ENCODE measurements at regions not wholly inside any gene's neighbourhood (a gene's known extent, or its start where the extent isn't known, plus 50 kb on each side); places are given as distances from the start of the nearest gene placed in this dataset.

DNA sequence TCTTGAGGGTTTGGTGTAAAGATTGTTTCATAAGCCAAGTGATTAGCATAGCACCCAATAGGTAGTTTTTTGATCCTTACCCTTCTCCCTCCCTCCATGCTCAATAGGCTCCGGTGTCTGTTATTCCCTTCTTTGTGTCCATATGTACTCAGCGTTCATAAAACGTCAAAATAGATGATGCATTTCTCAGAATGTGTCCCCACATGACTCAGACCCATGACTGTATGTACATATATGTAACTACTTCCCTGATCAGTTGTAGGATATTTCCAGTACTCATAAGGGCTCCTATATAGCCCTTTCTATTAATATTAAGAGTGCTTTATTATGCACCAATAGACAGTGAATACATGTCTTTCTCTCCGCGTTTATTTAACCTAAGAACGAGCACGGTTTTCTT is 466.9 kb downstream of the KIF20B start:
- Histone ChIP-seq H3K27ac (ENCODE audit: low read depth, low read length) (no peak overlapping the region), H3K36me3 (ENCODE audit: insufficient read depth, low read length) (no peaks in the 10 kb centered on the region), H3K4me3 (ENCODE audit: low read depth in 1 of 2, low read length in 2 of 2) (no peak overlapping the region), H3K9me3 (ENCODE audit: low read length) (no peaks in the 10 kb centered on the region), H3K4me1 (ENCODE audit: insufficient read depth, low read length) (no peaks in the 10 kb centered on the region), H3K27me3 (ENCODE audit: control insufficient read depth in 1 of 2, insufficient read depth in 2 of 2, low read length in 2 of 2) (no peaks in the 10 kb centered on the region), H3K9ac (ENCODE audit: low read length) (no peak overlapping the region)

DNA sequence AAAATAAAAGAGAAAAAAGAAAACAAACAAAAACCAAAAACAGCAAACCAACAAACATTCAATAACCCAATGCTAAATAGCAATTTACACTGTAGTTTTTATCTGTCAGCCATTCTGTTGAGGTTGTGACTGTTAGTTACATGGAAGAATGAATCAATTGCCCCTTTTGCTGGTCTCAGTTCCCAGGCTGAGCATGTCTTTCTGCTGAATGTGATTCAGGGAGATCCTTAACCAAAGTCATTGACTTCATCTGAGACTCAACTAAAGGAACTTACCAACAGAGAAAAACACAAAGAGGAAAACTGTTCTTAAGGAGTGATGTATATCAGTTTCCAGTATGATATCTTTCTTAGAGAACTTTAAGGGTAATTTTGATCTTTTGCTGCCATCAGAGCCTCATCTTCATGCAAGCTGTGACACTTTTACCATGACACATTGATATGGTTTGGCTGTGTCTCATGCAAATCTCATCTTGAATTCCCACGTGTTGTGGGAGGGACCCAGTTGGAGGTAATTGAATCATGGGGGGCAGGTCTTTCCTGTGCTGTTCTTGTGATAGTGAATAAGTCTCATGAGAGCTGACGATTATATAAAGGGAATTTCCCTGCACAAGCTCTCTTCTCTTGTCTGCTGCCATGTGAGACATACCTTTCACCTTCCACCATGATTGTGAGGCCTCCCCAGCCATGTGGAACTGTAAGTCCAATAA is 469.8 kb downstream of the KIF20B start:
- no peaks in the 10 kb centered on the region for H3K4me1 ChIP-seq (ENCODE audit: insufficient read depth, low read length)
- no peak overlapping the region for H3K27ac ChIP-seq (ENCODE audit: low read depth, low read length)
- no peaks in the 10 kb centered on the region for H3K9me3 ChIP-seq (ENCODE audit: low read length)
- no peak overlapping the region for H3K4me3 ChIP-seq (ENCODE audit: low read depth in 1 of 2, low read length in 2 of 2)
- no peaks in the 10 kb centered on the region for H3K36me3 ChIP-seq (ENCODE audit: insufficient read depth, low read length)
- H3K27me3 ChIP-seq (ENCODE audit: control insufficient read depth in 1 of 2, insufficient read depth in 2 of 2, low read length in 2 of 2): no peaks in the 10 kb centered on the region
- no peak overlapping the region for H3K9ac ChIP-seq (ENCODE audit: low read length)

DNA sequence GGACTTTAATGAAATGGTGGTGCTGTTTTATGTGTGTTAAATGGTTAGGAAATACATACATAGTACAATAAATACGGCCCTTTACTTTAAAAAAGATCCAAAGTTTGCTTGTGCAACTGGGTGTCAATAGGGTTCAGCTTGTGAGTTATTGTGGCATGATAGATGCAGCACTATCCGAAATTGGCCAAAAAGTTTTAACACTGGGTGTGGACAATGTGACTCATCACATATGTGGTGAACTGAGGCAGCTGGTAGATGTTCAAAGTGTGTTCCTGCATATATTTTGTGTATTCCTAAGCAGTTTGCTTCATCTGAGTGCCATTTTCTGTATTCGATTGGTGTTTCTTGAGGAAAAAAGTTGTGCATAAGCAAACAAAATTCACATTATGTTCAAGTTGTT is 473.1 kb downstream of the KIF20B start:
- Histone ChIP-seq H3K27ac (ENCODE audit: low read depth, low read length) (no peak overlapping the region), H3K9me3 (ENCODE audit: low read length) (no peaks in the 10 kb centered on the region), H3K27me3 (ENCODE audit: control insufficient read depth in 1 of 2, insufficient read depth in 2 of 2, low read length in 2 of 2) (no peaks in the 10 kb centered on the region), H3K4me3 (ENCODE audit: low read depth in 1 of 2, low read length in 2 of 2) (no peak overlapping the region), H3K4me1 (ENCODE audit: insufficient read depth, low read length) (no peaks in the 10 kb centered on the region), H3K9ac (ENCODE audit: low read length) (no peak overlapping the region), H3K36me3 (ENCODE audit: insufficient read depth, low read length) (no peaks in the 10 kb centered on the region)

DNA sequence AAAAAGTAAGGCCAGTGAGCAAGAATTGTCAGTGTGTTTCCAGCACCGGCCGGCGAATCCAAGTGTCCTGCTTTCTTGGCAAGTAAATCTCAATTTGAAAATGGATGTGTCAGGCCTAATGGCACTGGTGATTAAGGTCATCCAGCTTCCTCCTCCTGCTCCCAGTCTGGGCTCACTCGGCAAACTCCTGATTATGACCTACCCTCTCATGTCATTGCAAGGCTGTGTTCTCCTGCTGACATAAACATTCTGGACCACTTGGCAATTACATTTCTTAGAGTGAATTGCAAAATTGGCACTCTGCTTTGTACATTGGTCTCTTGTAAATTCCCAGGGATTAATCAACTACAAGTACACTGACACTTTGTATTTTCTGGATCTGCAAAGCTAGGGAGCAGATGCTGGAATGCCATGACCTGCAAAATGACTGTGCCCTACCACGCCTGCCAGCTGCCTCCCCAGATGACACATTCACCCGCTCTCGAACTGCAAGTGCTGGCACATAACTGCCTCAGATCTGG is 473.8 kb downstream of the KIF20B start:
- H3K9me3 ChIP-seq (ENCODE audit: low read length): no peaks in the 10 kb centered on the region
- no peaks in the 10 kb centered on the region for H3K36me3 ChIP-seq (ENCODE audit: insufficient read depth, low read length)
- no peaks in the 10 kb centered on the region for H3K27me3 ChIP-seq (ENCODE audit: control insufficient read depth in 1 of 2, insufficient read depth in 2 of 2, low read length in 2 of 2)
- no peak overlapping the region for H3K4me3 ChIP-seq (ENCODE audit: low read depth in 1 of 2, low read length in 2 of 2)
- H3K27ac ChIP-seq (ENCODE audit: low read depth, low read length): no peak overlapping the region
- no peak overlapping the region for H3K9ac ChIP-seq (ENCODE audit: low read length)
- no peaks in the 10 kb centered on the region for H3K4me1 ChIP-seq (ENCODE audit: insufficient read depth, low read length)

DNA sequence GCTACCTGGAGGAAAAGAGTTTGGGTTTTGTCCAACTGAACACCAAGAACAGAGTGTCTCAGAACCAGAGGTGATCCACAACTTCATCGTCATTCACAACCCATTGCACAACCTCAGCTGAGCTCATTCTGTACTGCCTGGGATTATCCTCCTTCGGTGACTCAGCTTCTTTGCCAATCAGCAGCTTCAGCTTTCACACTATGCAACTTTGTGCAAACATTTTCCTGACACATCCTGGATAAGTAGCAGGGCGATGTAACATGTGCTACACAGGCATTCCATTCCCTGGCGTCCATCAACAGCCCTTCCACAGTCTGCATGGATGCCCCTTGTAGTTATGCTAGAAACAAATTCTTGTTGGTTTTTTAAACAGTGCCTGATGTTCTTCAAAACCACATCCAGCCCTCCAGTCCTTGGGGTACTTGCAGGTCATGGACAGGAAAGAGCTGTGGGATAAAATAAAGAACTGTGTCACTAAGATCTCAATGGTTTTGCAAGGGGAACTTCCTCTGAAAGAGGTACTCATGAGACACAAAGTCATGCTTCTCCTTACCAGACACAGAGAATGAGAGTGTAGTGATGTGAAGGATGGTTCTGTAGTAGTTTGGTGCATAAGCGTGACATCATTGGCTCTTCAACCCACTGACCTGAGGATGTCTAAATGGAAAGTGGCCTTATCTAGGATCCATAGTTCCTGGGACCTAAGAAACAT is 478.5 kb downstream of the KIF20B start:
- Histone ChIP-seq H3K27me3 (ENCODE audit: control insufficient read depth in 1 of 2, insufficient read depth in 2 of 2, low read length in 2 of 2) (no peaks in the 10 kb centered on the region), H3K36me3 (ENCODE audit: insufficient read depth, low read length) (no peaks in the 10 kb centered on the region), H3K4me1 (ENCODE audit: insufficient read depth, low read length) (no peaks in the 10 kb centered on the region), H3K27ac (ENCODE audit: low read depth, low read length) (no peak overlapping the region), H3K9ac (ENCODE audit: low read length) (no peak overlapping the region), H3K4me3 (ENCODE audit: low read depth in 1 of 2, low read length in 2 of 2) (no peak overlapping the region), H3K9me3 (ENCODE audit: low read length) (no peaks in the 10 kb centered on the region)

DNA sequence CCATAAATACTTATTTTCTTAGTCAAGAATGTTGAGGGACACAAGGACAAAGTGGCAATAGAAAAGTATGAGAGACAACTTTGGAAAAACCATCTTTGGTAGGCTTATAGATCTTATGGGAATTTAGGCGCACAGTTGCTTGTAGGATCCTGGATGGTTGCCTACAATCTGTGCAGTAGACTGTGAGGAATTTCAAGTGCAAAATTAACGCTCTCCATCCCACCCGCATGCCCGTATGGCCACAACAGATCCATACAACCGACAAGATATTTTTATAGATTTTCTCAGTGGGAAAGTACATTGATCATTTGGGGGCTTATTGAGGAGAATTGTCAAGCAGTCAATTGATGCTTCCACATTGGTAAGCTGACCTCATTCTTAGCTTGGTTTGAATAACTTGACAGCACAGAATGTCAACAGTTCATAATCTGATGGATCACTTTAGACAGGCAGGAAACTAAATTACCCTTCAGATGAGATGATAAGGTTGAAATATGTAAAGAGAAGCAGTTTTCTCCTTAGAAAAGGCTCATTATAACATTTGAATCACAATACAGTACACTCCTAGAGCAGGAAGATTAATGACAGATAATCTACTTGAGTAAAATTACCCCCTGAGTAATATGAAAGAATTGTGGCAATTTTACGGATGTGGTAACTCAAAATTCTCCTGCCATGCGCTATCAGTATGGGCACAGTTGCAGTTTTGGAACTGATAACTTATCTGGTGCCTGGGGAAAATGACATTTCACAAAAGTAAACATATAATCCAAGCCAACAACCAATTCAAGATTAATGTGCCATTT is 479.7 kb downstream of the KIF20B start:
- no peaks in the 10 kb centered on the region for H3K9me3 ChIP-seq (ENCODE audit: low read length)

DNA sequence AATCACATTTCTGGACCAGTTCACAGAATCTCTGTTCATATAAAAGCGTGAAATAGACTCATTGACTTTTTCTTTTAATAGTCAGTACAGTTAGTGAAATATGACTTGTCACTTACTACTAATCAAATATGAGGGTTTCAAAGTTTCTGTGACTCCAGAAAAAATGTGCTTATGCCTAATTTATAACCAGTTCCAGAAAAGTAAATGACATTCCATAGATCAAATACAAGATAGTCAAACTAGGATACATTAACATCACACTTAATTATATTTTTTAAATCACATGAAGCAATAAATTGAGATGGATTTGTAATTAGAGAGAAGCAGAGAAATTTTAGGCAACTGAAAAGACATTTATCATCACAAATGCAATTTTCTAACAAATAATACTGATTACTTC is 491.4 kb downstream of the KIF20B start:
- H3K4me1 ChIP-seq (ENCODE audit: insufficient read depth, low read length): no peaks in the 10 kb centered on the region
- no peaks in the 10 kb centered on the region for H3K27me3 ChIP-seq (ENCODE audit: control insufficient read depth in 1 of 2, insufficient read depth in 2 of 2, low read length in 2 of 2)
- no peak overlapping the region for H3K4me3 ChIP-seq (ENCODE audit: low read depth in 1 of 2, low read length in 2 of 2)
- no peak overlapping the region for H3K27ac ChIP-seq (ENCODE audit: low read depth, low read length)
- H3K36me3 ChIP-seq (ENCODE audit: insufficient read depth, low read length): no peaks in the 10 kb centered on the region
- H3K9me3 ChIP-seq (ENCODE audit: low read length): no peaks in the 10 kb centered on the region
- no peak overlapping the region for H3K9ac ChIP-seq (ENCODE audit: low read length)

More for the DNA sequence above, 479.7 kb downstream of the KIF20B start:
- no peaks in the 10 kb centered on the region for H3K4me1 ChIP-seq (ENCODE audit: insufficient read depth, low read length)
- no peaks in the 10 kb centered on the region for H3K27me3 ChIP-seq (ENCODE audit: control insufficient read depth in 1 of 2, insufficient read depth in 2 of 2, low read length in 2 of 2)
- H3K9ac ChIP-seq (ENCODE audit: low read length): no peak overlapping the region
- no peak overlapping the region for H3K27ac ChIP-seq (ENCODE audit: low read depth, low read length)
- no peak overlapping the region for H3K4me3 ChIP-seq (ENCODE audit: low read depth in 1 of 2, low read length in 2 of 2)
- no peaks in the 10 kb centered on the region for H3K36me3 ChIP-seq (ENCODE audit: insufficient read depth, low read length)

DNA sequence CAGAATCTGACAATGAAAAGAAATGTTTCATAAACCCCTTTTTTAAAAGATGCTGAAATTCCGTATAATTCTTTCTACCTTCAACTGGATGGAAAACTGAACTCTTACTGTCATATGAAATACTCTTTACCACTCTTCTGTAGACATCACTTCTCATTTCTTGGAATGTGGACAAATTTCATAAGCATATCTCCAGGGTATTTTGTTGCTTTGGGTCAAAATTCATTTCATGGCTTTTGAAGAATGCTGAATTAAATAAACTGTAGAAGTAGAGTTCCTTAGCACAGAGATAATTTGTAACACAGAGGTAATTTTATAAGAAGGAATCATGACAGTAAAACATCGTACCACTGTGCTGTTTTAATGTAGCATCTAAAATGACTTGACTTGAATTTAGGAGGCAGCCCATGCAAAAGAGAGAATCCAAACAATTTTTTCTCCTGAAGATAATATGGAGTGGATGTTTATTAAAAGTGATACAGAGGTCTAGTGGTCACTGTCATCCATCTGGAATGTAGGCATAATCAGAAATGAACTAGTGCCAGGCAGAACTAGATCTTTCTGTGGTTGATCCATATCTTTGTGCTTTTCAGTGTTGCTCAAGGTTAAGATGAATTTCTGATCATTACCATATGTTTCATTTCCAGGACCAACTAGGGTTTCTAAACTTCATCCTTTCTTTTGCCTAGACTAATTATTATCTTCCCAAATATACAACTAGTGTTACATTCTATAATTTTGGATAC is 492.0 kb downstream of the KIF20B start:
- no peak overlapping the region for H3K4me3 ChIP-seq (ENCODE audit: low read depth in 1 of 2, low read length in 2 of 2)
- no peaks in the 10 kb centered on the region for H3K9me3 ChIP-seq (ENCODE audit: low read length)
- H3K9ac ChIP-seq (ENCODE audit: low read length): no peak overlapping the region
- H3K27ac ChIP-seq (ENCODE audit: low read depth, low read length): no peak overlapping the region
- H3K4me1 ChIP-seq (ENCODE audit: insufficient read depth, low read length): no peaks in the 10 kb centered on the region
- H3K27me3 ChIP-seq (ENCODE audit: control insufficient read depth in 1 of 2, insufficient read depth in 2 of 2, low read length in 2 of 2): no peaks in the 10 kb centered on the region
- no peaks in the 10 kb centered on the region for H3K36me3 ChIP-seq (ENCODE audit: insufficient read depth, low read length)

DNA sequence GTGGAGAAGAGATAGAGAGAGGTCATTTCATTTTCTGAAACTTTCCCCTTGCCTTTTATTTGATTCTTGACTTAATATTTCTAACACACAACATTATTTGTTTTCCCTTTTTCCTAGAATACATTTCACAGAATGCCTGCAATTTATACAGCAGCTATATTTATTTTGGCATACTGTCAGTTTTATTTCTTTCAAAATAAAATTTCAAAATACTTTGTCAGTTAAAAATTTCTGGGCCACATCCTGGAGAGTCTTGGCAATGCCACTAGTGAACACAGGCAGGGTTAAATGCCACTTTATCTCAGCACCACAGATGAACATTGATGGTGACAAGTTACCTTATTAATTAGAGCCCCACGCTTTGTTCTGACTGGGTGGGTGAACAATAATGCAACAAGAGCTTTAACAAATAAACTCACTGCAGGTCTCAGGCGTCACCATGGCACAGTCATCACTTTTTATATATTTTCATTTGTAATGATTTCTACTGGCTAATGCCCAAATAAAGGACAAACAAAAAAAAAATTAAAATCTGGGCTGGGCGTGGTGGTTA is 494.0 kb downstream of the KIF20B start:
- Histone ChIP-seq H3K9ac (ENCODE audit: low read length) (no peak overlapping the region), H3K9me3 (ENCODE audit: low read length) (no peaks in the 10 kb centered on the region), H3K27ac (ENCODE audit: low read depth, low read length) (no peak overlapping the region), H3K36me3 (ENCODE audit: insufficient read depth, low read length) (no peaks in the 10 kb centered on the region), H3K27me3 (ENCODE audit: control insufficient read depth in 1 of 2, insufficient read depth in 2 of 2, low read length in 2 of 2) (no peaks in the 10 kb centered on the region), H3K4me1 (ENCODE audit: insufficient read depth, low read length) (no peaks in the 10 kb centered on the region), H3K4me3 (ENCODE audit: low read depth in 1 of 2, low read length in 2 of 2) (no peak overlapping the region)

DNA sequence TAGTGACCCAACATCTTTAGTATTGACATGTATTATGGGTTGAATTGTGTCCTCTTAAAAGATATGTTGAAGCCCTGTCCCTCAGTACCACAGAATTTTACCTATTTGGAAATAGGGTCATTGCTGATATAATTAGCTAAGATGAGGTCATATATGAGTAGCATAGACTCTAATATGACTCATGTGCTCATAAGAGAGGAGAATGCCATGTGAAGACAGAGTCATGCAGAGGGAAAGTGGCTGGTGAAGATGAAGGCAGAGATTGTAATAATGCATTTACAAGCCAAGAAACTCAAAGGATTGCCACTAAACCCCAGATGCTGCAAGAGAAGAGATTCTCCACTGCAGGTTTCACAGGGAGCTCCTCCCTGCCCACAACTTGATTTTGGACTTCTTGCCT is 496.4 kb downstream of the KIF20B start:
- Histone ChIP-seq H3K9ac (ENCODE audit: low read length) (no peak overlapping the region), H3K27me3 (ENCODE audit: control insufficient read depth in 1 of 2, insufficient read depth in 2 of 2, low read length in 2 of 2) (no peaks in the 10 kb centered on the region), H3K27ac (ENCODE audit: low read depth, low read length) (no peak overlapping the region), H3K9me3 (ENCODE audit: low read length) (no peaks in the 10 kb centered on the region), H3K4me1 (ENCODE audit: insufficient read depth, low read length) (no peaks in the 10 kb centered on the region), H3K36me3 (ENCODE audit: insufficient read depth, low read length) (no peaks in the 10 kb centered on the region), H3K4me3 (ENCODE audit: low read depth in 1 of 2, low read length in 2 of 2) (no peak overlapping the region)

DNA sequence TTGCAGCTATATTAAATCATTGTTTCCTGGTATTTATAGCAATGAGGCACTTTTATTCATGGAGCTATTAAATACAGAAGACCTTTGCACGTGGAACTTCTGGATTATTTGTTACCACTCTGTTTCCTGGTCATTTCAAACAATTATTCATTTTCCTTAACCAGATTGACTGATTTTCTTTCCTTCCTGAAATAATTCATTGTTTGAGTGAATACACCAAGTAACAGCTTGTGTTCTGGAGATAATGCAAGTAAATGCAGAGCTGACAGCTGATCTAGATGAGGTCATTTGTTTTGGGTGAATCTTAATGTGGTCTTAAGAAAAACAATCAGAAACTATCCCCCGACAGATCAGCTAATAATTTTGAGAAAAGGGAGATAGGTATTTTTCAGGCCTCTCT is 497.7 kb downstream of the KIF20B start:
- no peak overlapping the region for H3K4me3 ChIP-seq (ENCODE audit: low read depth in 1 of 2, low read length in 2 of 2)
- no peaks in the 10 kb centered on the region for H3K36me3 ChIP-seq (ENCODE audit: insufficient read depth, low read length)

More for the DNA sequence above, 497.7 kb downstream of the KIF20B start:
- Histone ChIP-seq H3K27me3 (ENCODE audit: control insufficient read depth in 1 of 2, insufficient read depth in 2 of 2, low read length in 2 of 2) (no peaks in the 10 kb centered on the region), H3K4me1 (ENCODE audit: insufficient read depth, low read length) (no peaks in the 10 kb centered on the region), H3K9me3 (ENCODE audit: low read length) (no peaks in the 10 kb centered on the region), H3K27ac (ENCODE audit: low read depth, low read length) (no peak overlapping the region), H3K9ac (ENCODE audit: low read length) (no peak overlapping the region)
